K562 (cell line): ENCODE measurements at regions not wholly inside any gene's neighbourhood (a gene's known extent, or its start where the extent isn't known, plus 50 kb on each side); places are given as distances from the start of the nearest gene placed in this dataset.

Experiments
- ATAC-seq: fragments of 200-7000 bp; cut with Tn5 transposase; 3 replicates; pipeline ENCODE4 v1.9.1; 2020; ENCODE audit warnings: moderate library complexity
- BruUV-seq: library from RNA; stranded (reverse); fragments of 400-500 nt; replicated peaks from 2 replicates; lab custom pipeline; 2021; lab: Mats Ljungman, UMichigan
- CTCF ChIA-PET: fragments of 300-600 bp; formaldehyde crosslinking; extraction: SDS; loops from one replicate; lab custom pipeline; 2021; ENCODE audit warnings: low intra/inter-chr PET ratio; lab: Yijun Ruan, JAX
- POLR2A ChIA-PET: fragments of 300-600, 350-650 bp; sonication (Branson Sonifier 250); formaldehyde crosslinking; extraction: SDS; loops from one replicate; lab custom pipeline; 2021; ENCODE audit warnings: antibody characterized with exemption, inconsistent platforms; lab: Yijun Ruan, JAX
- DNase-seq, 4 experiments: peaks; one replicate each; pipeline versions ENCODE4 v3.0.0 to v3.0.0-alpha.2; 2011 to 2018; ENCODE audit warnings: low spot score in 3 of 4, mixed read lengths in 3 of 4; ENCODE audit errors: extremely low read depth in 1 of 4
- FAIRE-seq: peaks from 2 replicates; lab custom pipeline; 2011; peaks lifted over from hg19 to GRCh38; lab: Jason Lieb, UNC
- H2AFZ ChIP-seq: 2 replicates; pipeline ENCODE4 v1.6.0; 2011; ENCODE audit warnings: low read depth, low read length, control low read depth, inconsistent platforms
- H3K27ac ChIP-seq: fragments of 200-600 bp; 3 replicates; pipeline ENCODE4 v1.8.0; 2011; ENCODE audit warnings: low read depth, mild to moderate bottlenecking, control low read depth, inconsistent platforms, low read length, moderate library complexity, mixed read lengths; ENCODE audit errors: extremely low read depth
- H3K27me3 ChIP-seq, 2 experiments: fragments of 300-600 bp in 1 of 2; 2 replicates in 1 of 2; 3 replicates in 1 of 2; pipeline versions ENCODE4 v1.6.0 to v1.8.0; 2011; ENCODE audit warnings: inconsistent platforms in 2 of 2, low read length in 2 of 2, mild to moderate bottlenecking in 1 of 2, mixed read lengths in 1 of 2, moderate library complexity in 1 of 2; ENCODE audit not compliant: control insufficient read depth in 2 of 2, insufficient read depth in 2 of 2
- H3K36me3 ChIP-seq: fragments of 300-600 bp; 3 replicates; pipeline ENCODE4 v1.8.0; 2011; ENCODE audit warnings: mild to moderate bottlenecking, low read length, inconsistent platforms; ENCODE audit not compliant: control insufficient read depth, insufficient read depth
- H3K4me1 ChIP-seq, 2 experiments: fragments of 200-600 bp in 1 of 2; replicated peaks in 1 of 2; 2 replicates in 1 of 2; 3 replicates in 1 of 2; pipeline versions ENCODE4 v1.5.1 to v1.8.0; 2011; ENCODE audit warnings: inconsistent platforms in 2 of 2, low read length in 2 of 2, mild to moderate bottlenecking in 1 of 2, mixed read lengths in 1 of 2, moderate library complexity in 1 of 2; ENCODE audit not compliant: control insufficient read depth in 2 of 2, insufficient read depth in 2 of 2
- H3K4me2 ChIP-seq: 2 replicates; pipeline ENCODE4 v1.6.1; 2011; ENCODE audit warnings: low read length, control low read depth, inconsistent platforms, mixed read lengths; ENCODE audit not compliant: insufficient read depth
- H3K4me3 ChIP-seq: fragments of 200-600 bp; sonication (generic), shearing (Covaris generic); 2 replicates; pipeline ENCODE4 v1.5.1; 2016; ENCODE audit warnings: control low read depth, inconsistent platforms
- H3K79me2 ChIP-seq: fragments of 200-600 bp; 3 replicates; pipeline ENCODE4 v1.8.0; 2011; ENCODE audit warnings: low read length, inconsistent platforms; ENCODE audit not compliant: control insufficient read depth, insufficient read depth
- H3K9ac ChIP-seq, 2 experiments: 2 replicates each; pipeline versions ENCODE4 v1.6.0 to v1.6.1; 2011; ENCODE audit warnings: low read depth in 2 of 2, low read length in 2 of 2, control low read depth in 1 of 2, inconsistent platforms in 1 of 2, mild to moderate bottlenecking in 1 of 2, mixed read lengths in 1 of 2; ENCODE audit not compliant: insufficient read depth in 1 of 2
- H3K9me1 ChIP-seq: one replicate; pipeline ENCODE4 v1.6.0; 2011; ENCODE audit warnings: inconsistent platforms, mild to moderate bottlenecking, low read length, moderate library complexity; ENCODE audit not compliant: control insufficient read depth, insufficient read depth
- H3K9me3 ChIP-seq: replicated peaks from 2 replicates; pipeline ENCODE4 v1.5.1; 2011; ENCODE audit warnings: low read depth, low read length, inconsistent platforms; ENCODE audit not compliant: control insufficient read depth, insufficient read depth
- H4K20me1 ChIP-seq: replicated peaks from 2 replicates; pipeline ENCODE4 v1.6.1; 2011; ENCODE audit warnings: low read length, inconsistent platforms, mixed read lengths; ENCODE audit not compliant: control insufficient read depth, insufficient read depth
- KAT8 ChIP-seq: fragments of 450-650 bp; IDR thresholded peaks from 2 replicates; pipeline ENCODE4 v1.6.1; 2016; ENCODE audit warnings: low read depth, mild to moderate bottlenecking
- PCBP1 ChIP-seq: fragments of 200-400 bp; formaldehyde crosslinking; IDR thresholded peaks from 2 replicates; pipeline ENCODE4 v1.6.1; 2018; ENCODE audit warnings: mild to moderate bottlenecking, low read depth, low read length; ENCODE audit not compliant: poor library complexity, severe bottlenecking
- ZFPM2 ChIP-seq: fragments of 250-450 bp; sonication (Bioruptor Pico); IDR thresholded peaks from 2 replicates; pipeline ENCODE4 v1.5.1; 2022; ENCODE audit warnings: mild to moderate bottlenecking
- ZNF146 ChIP-seq: IDR thresholded peaks from one replicate; pipeline ENCODE4 v1.6.1; 2018; ENCODE audit warnings: missing compliant biosample characterization; ENCODE audit not compliant: unreplicated experiment
- ZNF644 ChIP-seq: fragments of 200-800 bp; sonication (Bioruptor generic); IDR thresholded peaks from 2 replicates; pipeline ENCODE4 v1.6.1; 2016; ENCODE audit warnings: low read depth, missing genetic modification characterization, missing compliant biosample characterization
- WGBS: fragments of 100-300 bp; shearing (Covaris generic); methylation state at CpG from one replicate; pipeline ENCODE4 v1.1.6; 2016; ENCODE audit warnings: low coverage, mixed read lengths; ENCODE audit not compliant: insufficient coverage; ENCODE audit errors: missing lambda C conversion rate; 5-methylcytosine and 5-hydroxymethylcytosine counted together
- in situ Hi-C: fragments of 300-500 bp; cut with MboI; formaldehyde crosslinking; loops from 4 replicates; pipeline ENCODE4 v1.15.0; 2018; ENCODE audit warnings: inconsistent platforms, mixed read lengths
- intact Hi-C: fragments of 100-400 bp; cut with micrococcal nuclease; formaldehyde crosslinking; loops from 2 replicates; pipeline ENCODE4 v1.14.2; 2022
- TF ChIP-seq, protein P1 (sequence below): fragments of 450-650 bp; IDR thresholded peaks from 2 replicates; pipeline ENCODE4 v1.6.1; 2016
- TF ChIP-seq, protein P2 (sequence below), 3 experiments: IDR thresholded peaks in 2 of 3; conservative IDR thresholded peaks in 1 of 3; 2 replicates each; pipeline ENCODE4 v1.5.1; 2011 to 2012; ENCODE audit warnings: low read length in 3 of 3, mild to moderate bottlenecking in 3 of 3, control low read depth in 2 of 3, improper control_type of control experiment in 1 of 3, inconsistent platforms in 1 of 3, low read depth in 1 of 3, mixed read lengths in 1 of 3, moderate library complexity in 1 of 3; ENCODE audit not compliant: insufficient read depth in 2 of 3
- TF ChIP-seq, protein P3 (sequence below), 2 experiments: IDR thresholded peaks in 1 of 2; conservative IDR thresholded peaks in 1 of 2; 2 replicates each; pipeline ENCODE4 v1.6.1; 2016; ENCODE audit warnings: low read depth in 2 of 2, mild to moderate bottlenecking in 1 of 2, missing compliant biosample characterization in 1 of 2, missing genetic modification characterization in 1 of 2, moderate library complexity in 1 of 2

- Histone ChIP-seq H3K9ac (no peak overlapping the region), H3K4me1 (no peaks in the 10 kb centered on the region), H3K27me3 (peaks cover 0 to 6% of the 10 kb centered on the region in 2 experiments; a peak in 2 of 5 replicates), H3K4me2 (no peak overlapping the region), H3K27ac (no peak overlapping the region), H4K20me1 (0 out of 2 replicates have a peak, but pooled peaks cover 7% of the 10 kb centered on the region), H3K79me2 (no peaks in the 10 kb centered on the region)
- POLR2A ChIA-PET: no interaction called here
- in situ Hi-C loops: no loop called here
- DNase-seq: peak in 2 of 4 experiments; percentile 6 to 17
- CTCF ChIA-PET: no interaction called here
- TF ChIP-seq, protein P1, sequence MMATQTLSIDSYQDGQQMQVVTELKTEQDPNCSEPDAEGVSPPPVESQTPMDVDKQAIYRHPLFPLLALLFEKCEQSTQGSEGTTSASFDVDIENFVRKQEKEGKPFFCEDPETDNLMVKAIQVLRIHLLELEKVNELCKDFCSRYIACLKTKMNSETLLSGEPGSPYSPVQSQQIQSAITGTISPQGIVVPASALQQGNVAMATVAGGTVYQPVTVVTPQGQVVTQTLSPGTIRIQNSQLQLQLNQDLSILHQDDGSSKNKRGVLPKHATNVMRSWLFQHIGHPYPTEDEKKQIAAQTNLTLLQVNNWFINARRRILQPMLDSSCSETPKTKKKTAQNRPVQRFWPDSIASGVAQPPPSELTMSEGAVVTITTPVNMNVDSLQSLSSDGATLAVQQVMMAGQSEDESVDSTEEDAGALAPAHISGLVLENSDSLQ: 0 out of 2 replicates have a peak, but pooled peaks have one; percentile 6
- no peak for TF ChIP-seq ZNF146 (CRISPR knock-in tag)
- TF ChIP-seq, protein P2, sequence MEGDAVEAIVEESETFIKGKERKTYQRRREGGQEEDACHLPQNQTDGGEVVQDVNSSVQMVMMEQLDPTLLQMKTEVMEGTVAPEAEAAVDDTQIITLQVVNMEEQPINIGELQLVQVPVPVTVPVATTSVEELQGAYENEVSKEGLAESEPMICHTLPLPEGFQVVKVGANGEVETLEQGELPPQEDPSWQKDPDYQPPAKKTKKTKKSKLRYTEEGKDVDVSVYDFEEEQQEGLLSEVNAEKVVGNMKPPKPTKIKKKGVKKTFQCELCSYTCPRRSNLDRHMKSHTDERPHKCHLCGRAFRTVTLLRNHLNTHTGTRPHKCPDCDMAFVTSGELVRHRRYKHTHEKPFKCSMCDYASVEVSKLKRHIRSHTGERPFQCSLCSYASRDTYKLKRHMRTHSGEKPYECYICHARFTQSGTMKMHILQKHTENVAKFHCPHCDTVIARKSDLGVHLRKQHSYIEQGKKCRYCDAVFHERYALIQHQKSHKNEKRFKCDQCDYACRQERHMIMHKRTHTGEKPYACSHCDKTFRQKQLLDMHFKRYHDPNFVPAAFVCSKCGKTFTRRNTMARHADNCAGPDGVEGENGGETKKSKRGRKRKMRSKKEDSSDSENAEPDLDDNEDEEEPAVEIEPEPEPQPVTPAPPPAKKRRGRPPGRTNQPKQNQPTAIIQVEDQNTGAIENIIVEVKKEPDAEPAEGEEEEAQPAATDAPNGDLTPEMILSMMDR (IDR thresholded peaks at IDR 0.05 in 2 of 3, conservative IDR thresholded peaks at IDR 0.05 in 1 of 3; ENCODE audit: insufficient read depth in 2 of 3, low read depth in 1 of 3, low read length in 3 of 3): peak; percentile 22 to 41 (median 25); a peak in 3 of 6 replicates
- TF ChIP-seq ZFPM2 (CRISPR knock-in tag): no peak
- TF ChIP-seq KAT8: no peak
- TF ChIP-seq, protein P3, sequence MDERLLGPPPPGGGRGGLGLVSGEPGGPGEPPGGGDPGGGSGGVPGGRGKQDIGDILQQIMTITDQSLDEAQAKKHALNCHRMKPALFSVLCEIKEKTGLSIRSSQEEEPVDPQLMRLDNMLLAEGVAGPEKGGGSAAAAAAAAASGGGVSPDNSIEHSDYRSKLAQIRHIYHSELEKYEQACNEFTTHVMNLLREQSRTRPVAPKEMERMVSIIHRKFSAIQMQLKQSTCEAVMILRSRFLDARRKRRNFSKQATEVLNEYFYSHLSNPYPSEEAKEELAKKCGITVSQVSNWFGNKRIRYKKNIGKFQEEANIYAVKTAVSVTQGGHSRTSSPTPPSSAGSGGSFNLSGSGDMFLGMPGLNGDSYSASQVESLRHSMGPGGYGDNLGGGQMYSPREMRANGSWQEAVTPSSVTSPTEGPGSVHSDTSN (CRISPR knock-in tag; IDR thresholded peaks at IDR 0.05; ENCODE audit: low read depth): no peak
- TF ChIP-seq, protein P3 (tag; conservative IDR thresholded peaks at IDR 0.05; ENCODE audit: low read depth): 0 out of 2 replicates have a peak, but pooled peaks have one; percentile 22
- no peak for TF ChIP-seq PCBP1
- no peak for TF ChIP-seq ZNF644 (tag)
- TF ChIP-seq, all 486 proteins: peak for 3
- WGBS: 0% methylated on average over 2 of the region's 2 CpGs
- intact Hi-C loops: no loop called here
- no peak overlapping the region for H3K4me3 ChIP-seq
- FAIRE-seq (peak; percentile 37), ATAC-seq (0 out of 3 replicates have a peak, but pooled peaks have one; percentile 45)
- no peaks in the 10 kb centered on the region for H3K9me3 ChIP-seq
- H3K9me1 ChIP-seq: no peaks in the 10 kb centered on the region
- H3K36me3 ChIP-seq: no peaks in the 10 kb centered on the region
- no peak overlapping the region for H2AFZ ChIP-seq
- BruUV-seq: no TSS peak
Measured at GRCh38 chr2:88959480-88960204, 268.2 kb downstream of the RPIA start.
